Astrocyte (in vitro differentiated cells and primary cell): ENCODE measurements at regions not wholly inside any gene's neighbourhood (a gene's known extent, or its start where the extent isn't known, plus 50 kb on each side); places are given as distances from the start of the nearest gene placed in this dataset.

Experiments
- EZH2 ChIP-seq: IDR thresholded peaks from 2 replicates; pipeline ENCODE4 v1.6.1; 2012; ENCODE audit warnings: mild to moderate bottlenecking, low read length, inconsistent platforms; ENCODE audit not compliant: insufficient read depth
- TF ChIP-seq, protein P1 (sequence below): IDR thresholded peaks from 2 replicates; pipeline ENCODE4 v1.5.1; 2011; ENCODE audit warnings: low read depth, mild to moderate bottlenecking, inconsistent platforms, low read length, moderate library complexity; ENCODE audit not compliant: insufficient read depth

DNA sequence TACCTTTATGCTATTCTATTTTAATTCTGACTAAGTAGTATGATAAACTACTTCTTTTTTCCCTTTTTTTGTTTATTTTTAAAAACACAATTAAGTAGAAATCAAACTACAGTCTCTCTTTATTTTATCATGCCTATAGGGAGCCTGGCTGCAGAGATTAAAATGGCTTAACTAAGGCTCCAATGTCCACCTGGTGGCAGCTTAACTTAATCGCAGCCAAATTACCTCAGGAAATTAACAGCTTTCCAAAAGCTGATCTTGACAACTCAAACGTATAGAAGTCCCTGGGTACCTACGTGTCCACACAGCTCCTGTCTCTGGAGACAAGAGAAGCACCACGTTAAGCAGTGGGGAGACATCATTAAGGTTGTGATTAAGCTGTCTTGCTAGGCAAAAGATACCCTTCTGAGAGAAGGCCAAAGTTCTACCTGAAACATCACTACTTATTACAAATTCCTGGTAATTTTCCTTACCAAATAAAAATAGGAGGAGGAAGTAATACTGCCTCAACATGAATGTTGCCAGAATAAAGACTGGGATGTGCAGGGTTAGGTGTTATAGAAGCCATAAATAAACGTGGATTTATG is 63.2 kb upstream of the SNX19 start:
- TF ChIP-seq, protein P1, sequence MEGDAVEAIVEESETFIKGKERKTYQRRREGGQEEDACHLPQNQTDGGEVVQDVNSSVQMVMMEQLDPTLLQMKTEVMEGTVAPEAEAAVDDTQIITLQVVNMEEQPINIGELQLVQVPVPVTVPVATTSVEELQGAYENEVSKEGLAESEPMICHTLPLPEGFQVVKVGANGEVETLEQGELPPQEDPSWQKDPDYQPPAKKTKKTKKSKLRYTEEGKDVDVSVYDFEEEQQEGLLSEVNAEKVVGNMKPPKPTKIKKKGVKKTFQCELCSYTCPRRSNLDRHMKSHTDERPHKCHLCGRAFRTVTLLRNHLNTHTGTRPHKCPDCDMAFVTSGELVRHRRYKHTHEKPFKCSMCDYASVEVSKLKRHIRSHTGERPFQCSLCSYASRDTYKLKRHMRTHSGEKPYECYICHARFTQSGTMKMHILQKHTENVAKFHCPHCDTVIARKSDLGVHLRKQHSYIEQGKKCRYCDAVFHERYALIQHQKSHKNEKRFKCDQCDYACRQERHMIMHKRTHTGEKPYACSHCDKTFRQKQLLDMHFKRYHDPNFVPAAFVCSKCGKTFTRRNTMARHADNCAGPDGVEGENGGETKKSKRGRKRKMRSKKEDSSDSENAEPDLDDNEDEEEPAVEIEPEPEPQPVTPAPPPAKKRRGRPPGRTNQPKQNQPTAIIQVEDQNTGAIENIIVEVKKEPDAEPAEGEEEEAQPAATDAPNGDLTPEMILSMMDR, result peak; percentile 66
- TF ChIP-seq EZH2, result no peak
